Coronary artery (tissue), 2 donors: ENCODE measurements at regions not wholly inside any gene's neighbourhood (a gene's known extent, or its start where the extent isn't known, plus 50 kb on each side); places are given as distances from the start of the nearest gene placed in this dataset.

Source experiments
- DNase-seq: peaks from one replicate; pipeline ENCODE4 v3.0.0-alpha.2; 2017; ENCODE audit warnings: low spot score
- H3K27ac ChIP-seq, 2 donors: fragments of 200-600 bp; sonication (generic); one replicate each; pipeline ENCODE4 v1.5.1; 2016 to 2019
- H3K4me3 ChIP-seq: fragments of 200-600 bp; sonication (generic); 2 replicates; pipeline ENCODE4 v1.5.1; 2016; ENCODE audit warnings: mild to moderate bottlenecking, moderate library complexity
- CTCF ChIP-seq: fragments of 200-600 bp; sonication (generic); IDR thresholded peaks from one replicate; pipeline ENCODE4 v1.5.1; 2019; ENCODE audit warnings: antibody characterized with exemption

- no peak overlapping the region for H3K27ac ChIP-seq
- DNase-seq, result no peak
- no peak for TF ChIP-seq CTCF
- H3K4me3 ChIP-seq, result no peak overlapping the region
These were observed 505.2 kb upstream of the RGMB start for GRCh38 chr5:98268162-98268860.

GRCh38 chr5:98275980-98276379 lies 497.5 kb upstream of the RGMB start:
- DNase-seq, result no peak
- H3K4me3 ChIP-seq, result no peak overlapping the region
- no peak overlapping the region for H3K27ac ChIP-seq
- TF ChIP-seq CTCF, result no peak

- H3K27ac ChIP-seq, result no peak overlapping the region
- no peak overlapping the region for H3K4me3 ChIP-seq
- TF ChIP-seq CTCF, result no peak
- DNase-seq, result no peak
These were observed 490.9 kb upstream of the RGMB start for GRCh38 chr5:98282521-98282920.

- no peak overlapping the region for H3K27ac ChIP-seq
- no peak for TF ChIP-seq CTCF
- no peak for DNase-seq
- no peak overlapping the region for H3K4me3 ChIP-seq
These were observed 481.0 kb upstream of the RGMB start for GRCh38 chr5:98292496-98292895.

GRCh38 chr5:98296426-98296825 lies 477.0 kb upstream of the RGMB start:
- TF ChIP-seq CTCF, result no peak
- Histone ChIP-seq H3K4me3 (no peak overlapping the region), H3K27ac (no peak overlapping the region)
- DNase-seq, result no peak

- no peak for DNase-seq
- no peak for TF ChIP-seq CTCF
- no peak overlapping the region for H3K27ac ChIP-seq
- no peak overlapping the region for H3K4me3 ChIP-seq
These were observed 474.0 kb upstream of the RGMB start for GRCh38 chr5:98299435-98299834.

GRCh38 chr5:98301547-98301946 lies 471.9 kb upstream of the RGMB start:
- Histone ChIP-seq H3K27ac (no peak overlapping the region), H3K4me3 (no peak overlapping the region)
- TF ChIP-seq CTCF, result no peak
- no peak for DNase-seq
